ENCODE measurements at regions not wholly inside any gene's neighbourhood (a gene's known extent, or its start where the extent isn't known, plus 50 kb on each side); places are given as distances from the start of the nearest gene placed in this dataset.

DNA sequence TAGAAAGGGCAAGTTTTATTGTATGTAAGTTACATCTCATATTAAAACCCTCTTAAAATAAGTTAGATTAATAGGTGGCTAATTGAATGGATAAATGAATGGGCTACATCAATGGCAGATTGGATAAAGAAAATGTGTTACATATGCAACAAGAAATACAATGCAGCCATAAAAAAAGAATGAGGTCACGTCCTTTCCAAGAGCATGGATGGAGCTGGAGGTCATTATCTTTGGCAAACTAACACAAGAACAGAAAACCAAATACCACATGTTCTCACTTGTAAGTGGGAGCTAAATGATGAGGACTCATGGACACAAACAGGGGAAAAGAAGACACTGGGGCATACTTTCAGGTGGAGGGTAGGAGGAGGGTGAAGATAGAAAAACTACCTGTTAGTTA lies 182.2 kb upstream of the GNAI1 start:
- TF ChIP-seq RAD21 (IDR thresholded peaks at IDR 0.05; ENCODE audit: low read depth) = no peak
- TF ChIP-seq EP300 (IDR thresholded peaks at IDR 0.05; ENCODE audit: borderline replicate concordance) = no peak
- TF ChIP-seq, protein P1, sequence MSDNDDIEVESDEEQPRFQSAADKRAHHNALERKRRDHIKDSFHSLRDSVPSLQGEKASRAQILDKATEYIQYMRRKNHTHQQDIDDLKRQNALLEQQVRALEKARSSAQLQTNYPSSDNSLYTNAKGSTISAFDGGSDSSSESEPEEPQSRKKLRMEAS (IDR thresholded peaks at IDR 0.05) = no peak
- TF ChIP-seq TAF1 (IDR thresholded peaks at IDR 0.05; ENCODE audit: low read depth) = no peak
- TF ChIP-seq CEBPB (IDR thresholded peaks at IDR 0.05) = no peak
- TF ChIP-seq CREB1 (IDR thresholded peaks at IDR 0.05; ENCODE audit: low read depth) = no peak

Measured in Ishikawa (cell line).